Right lobe of liver (tissue), 6 donors: ENCODE measurements at regions not wholly inside any gene's neighbourhood (a gene's known extent, or its start where the extent isn't known, plus 50 kb on each side); places are given as distances from the start of the nearest gene placed in this dataset.

ENCODE experiments used
- ATAC-seq, 4 donors: fragments of 200-7000 bp; cut with Tn5 transposase; one replicate each; pipeline ENCODE4 v1.9.1; 2020; ENCODE audit warnings: mild to moderate bottlenecking in 4 of 4, moderate library complexity in 4 of 4
- DNase-seq, 3 donors: peaks; one replicate each; pipeline ENCODE4 v3.0.0-alpha.2; 2020
- H3K27ac ChIP-seq, 3 donors: fragments of 200-600 bp; one replicate each; pipeline ENCODE4 v1.8.0; 2022
- H3K27me3 ChIP-seq, 2 donors: fragments of 200-600 bp; one replicate each; pipeline ENCODE4 v1.8.0; 2022
- H3K36me3 ChIP-seq, 4 donors: fragments of 200-600 bp; sonication (generic) in 1 of 4; one replicate each; pipeline versions ENCODE4 v1.5.1 to v1.8.0; 2017 to 2022; ENCODE audit warnings: control low read depth in 1 of 4
- H3K4me1 ChIP-seq, 4 donors: fragments of 200-600 bp; sonication (generic) in 1 of 4; one replicate each; pipeline versions ENCODE4 v1.5.1 to v1.8.0; 2017 to 2022; ENCODE audit warnings: control low read depth in 1 of 4
- H3K4me3 ChIP-seq, 3 donors: fragments of 200-600 bp; one replicate each; pipeline ENCODE4 v1.8.0; 2022
- H3K9me3 ChIP-seq, 4 donors: fragments of 200-600 bp; sonication (generic) in 1 of 4; one replicate each; pipeline versions ENCODE4 v1.5.1 to v1.8.0; 2017 to 2022; ENCODE audit warnings: control low read depth in 1 of 4
- CTCF ChIP-seq, 4 donors: fragments of 200-600 bp in 3 of 4; fragments of 450-650 bp in 1 of 4; IDR thresholded peaks; one replicate each; pipeline versions ENCODE4 v1.5.1 to v1.8.0; 2016 to 2022; ENCODE audit warnings: antibody characterized with exemption in 4 of 4, mild to moderate bottlenecking in 2 of 4
- POLR2A ChIP-seq: fragments of 450-650 bp; IDR thresholded peaks from one replicate; pipeline ENCODE4 v1.6.1; 2017; ENCODE audit warnings: antibody characterized with exemption, mild to moderate bottlenecking
- WGBS: methylation state at CpG from one replicate; pipeline ENCODE4 v1.1.6; 2018; ENCODE audit warnings: low coverage, low lambda C conversion rate; ENCODE audit not compliant: insufficient coverage; ENCODE audit errors: missing lambda C conversion rate; 5-methylcytosine and 5-hydroxymethylcytosine counted together
- intact Hi-C, 2 donors: fragments of 100-400 bp; cut with DNase I; formaldehyde crosslinking; loops; one replicate each; pipeline versions ENCODE4 v1.11.2 to v1.14.1; 2022
- donor health status: DM: no; HTN: yes; CAD: no.
- donor health status: DM: no; HTN: no; CAD: no.
- donor health status: DM: no; HTN: no; CAD: no.
- donor health status: DM: no; HTN: yes; CAD: no.
- donor health status: DM: no; HTN: yes; CAD: no.

DNA sequence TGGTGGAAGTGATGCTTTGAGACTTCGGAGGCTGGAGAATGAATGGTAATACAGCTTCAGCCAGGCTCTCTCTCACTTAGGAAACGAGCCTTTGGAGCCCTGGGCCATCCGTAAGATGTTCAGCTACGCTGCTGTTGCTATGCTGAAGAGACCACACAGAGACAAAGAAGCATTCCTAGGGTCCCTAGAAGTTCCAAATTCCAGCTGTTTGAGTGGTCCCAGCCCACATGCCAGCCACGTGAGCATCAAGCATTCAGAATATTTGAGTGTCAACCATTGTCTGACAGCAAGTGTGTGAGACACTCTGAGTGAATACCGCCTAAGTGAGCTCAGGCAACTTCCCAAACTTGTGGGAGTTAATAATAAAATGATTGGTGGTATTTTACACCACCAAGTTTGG lies 212.9 kb downstream of the CD47 start:
- Histone ChIP-seq H3K27ac (no peak overlapping the region), H3K4me1 (no peaks in the 10 kb centered on the region), H3K4me3 (no peak overlapping the region), H3K27me3 (no peaks in the 10 kb centered on the region), H3K36me3 (no peaks in the 10 kb centered on the region), H3K9me3 (no peaks in the 10 kb centered on the region)
- DNase-seq (no peak), ATAC-seq (no peak)
- TF ChIP-seq POLR2A (no peak), CTCF (IDR thresholded peaks at IDR 0.05) (no peak)
- WGBS: 69% methylated on average over 4 of the region's 6 CpGs
- intact Hi-C loops: no loop called here

GRCh38 chr3:107870943-107871638 lies 219.7 kb downstream of the CD47 start:
- Histone ChIP-seq H3K36me3 (no peaks in the 10 kb centered on the region), H3K27me3 (no peaks in the 10 kb centered on the region), H3K4me3 (no peak overlapping the region), H3K4me1 (no peaks in the 10 kb centered on the region), H3K27ac (no peak overlapping the region), H3K9me3 (no peaks in the 10 kb centered on the region)
- DNase-seq (no peak), ATAC-seq (no peak)
- WGBS: 51% methylated on average over 2 of the region's 2 CpGs
- intact Hi-C loops: no loop called here
- TF ChIP-seq CTCF (IDR thresholded peaks at IDR 0.05) (no peak), POLR2A (no peak)

- Histone ChIP-seq H3K27me3 (no peaks in the 10 kb centered on the region), H3K27ac (no peak overlapping the region), H3K4me3 (no peak overlapping the region), H3K9me3 (no peaks in the 10 kb centered on the region), H3K4me1 (no peaks in the 10 kb centered on the region), H3K36me3 (no peaks in the 10 kb centered on the region)
- 36% methylated on average over 1 of the region's 1 CpG for WGBS
- ATAC-seq (no peak), DNase-seq (no peak)
- TF ChIP-seq POLR2A: no peak
- TF ChIP-seq CTCF (IDR thresholded peaks at IDR 0.05): no peak
- intact Hi-C loops: no loop called here
These were observed 220.7 kb downstream of the CD47 start for GRCh38 chr3:107870096-107870495.

GRCh38 chr3:107868449-107868848 lies 222.4 kb downstream of the CD47 start:
- Histone ChIP-seq H3K4me1 (no peaks in the 10 kb centered on the region), H3K27me3 (no peaks in the 10 kb centered on the region), H3K9me3 (no peaks in the 10 kb centered on the region), H3K27ac (no peak overlapping the region), H3K4me3 (no peak overlapping the region), H3K36me3 (no peaks in the 10 kb centered on the region)
- TF ChIP-seq CTCF (IDR thresholded peaks at IDR 0.05): no peak
- TF ChIP-seq POLR2A: no peak
- intact Hi-C loops: no loop called here
- ATAC-seq: no peak
- DNase-seq: no peak

- Histone ChIP-seq H3K27me3 (no peaks in the 10 kb centered on the region), H3K4me3 (no peak overlapping the region), H3K27ac (no peak overlapping the region), H3K4me1 (no peaks in the 10 kb centered on the region), H3K36me3 (no peaks in the 10 kb centered on the region), H3K9me3 (no peaks in the 10 kb centered on the region)
- 29% methylated on average over 3 of the region's 3 CpGs for WGBS
- TF ChIP-seq POLR2A (no peak), CTCF (IDR thresholded peaks at IDR 0.05) (no peak)
- no peak for ATAC-seq
- intact Hi-C loops: no loop called here
- DNase-seq: no peak
These were observed 228.9 kb downstream of the CD47 start for GRCh38 chr3:107861904-107862303.
